DOHH2 (cell line): ENCODE measurements at regions not wholly inside any gene's neighbourhood (a gene's known extent, or its start where the extent isn't known, plus 50 kb on each side); places are given as distances from the start of the nearest gene placed in this dataset.
A peak's percentile ranks its signal among the peaks of the same experiment; 100 is the strongest.

Experiments used
- EZH2phosphoT487 ChIP-seq: fragments of 200-600 bp; sonication (generic); IDR thresholded peaks from 2 replicates; pipeline ENCODE4 v1.6.1; 2017; ENCODE audit warnings: borderline replicate concordance, mild to moderate bottlenecking, antibody characterized with exemption, low read length, moderate library complexity, mixed read lengths
- TF ChIP-seq, protein P1 (sequence below): fragments of 200-600 bp; sonication (generic); IDR thresholded peaks from one replicate; pipeline ENCODE4 v1.5.1; 2014; ENCODE audit warnings: antibody characterized with exemption, mild to moderate bottlenecking, low read depth, low read length; ENCODE audit not compliant: poor library complexity, severe bottlenecking

- TF ChIP-seq, protein P1, sequence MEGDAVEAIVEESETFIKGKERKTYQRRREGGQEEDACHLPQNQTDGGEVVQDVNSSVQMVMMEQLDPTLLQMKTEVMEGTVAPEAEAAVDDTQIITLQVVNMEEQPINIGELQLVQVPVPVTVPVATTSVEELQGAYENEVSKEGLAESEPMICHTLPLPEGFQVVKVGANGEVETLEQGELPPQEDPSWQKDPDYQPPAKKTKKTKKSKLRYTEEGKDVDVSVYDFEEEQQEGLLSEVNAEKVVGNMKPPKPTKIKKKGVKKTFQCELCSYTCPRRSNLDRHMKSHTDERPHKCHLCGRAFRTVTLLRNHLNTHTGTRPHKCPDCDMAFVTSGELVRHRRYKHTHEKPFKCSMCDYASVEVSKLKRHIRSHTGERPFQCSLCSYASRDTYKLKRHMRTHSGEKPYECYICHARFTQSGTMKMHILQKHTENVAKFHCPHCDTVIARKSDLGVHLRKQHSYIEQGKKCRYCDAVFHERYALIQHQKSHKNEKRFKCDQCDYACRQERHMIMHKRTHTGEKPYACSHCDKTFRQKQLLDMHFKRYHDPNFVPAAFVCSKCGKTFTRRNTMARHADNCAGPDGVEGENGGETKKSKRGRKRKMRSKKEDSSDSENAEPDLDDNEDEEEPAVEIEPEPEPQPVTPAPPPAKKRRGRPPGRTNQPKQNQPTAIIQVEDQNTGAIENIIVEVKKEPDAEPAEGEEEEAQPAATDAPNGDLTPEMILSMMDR: peak; percentile 32
- TF ChIP-seq EZH2phosphoT487: no peak
These were observed 79.4 kb downstream of the PALM2AKAP2 start for GRCh38 chr9:109859447-109859846.
